Mesenchymal stem cell (in vitro differentiated cells and primary cell): ENCODE measurements at regions not wholly inside any gene's neighbourhood (a gene's known extent, or its start where the extent isn't known, plus 50 kb on each side); places are given as distances from the start of the nearest gene placed in this dataset.

Experiments used
- DNase-seq: peaks from one replicate; pipeline ENCODE4 v3.0.0-alpha.2; 2013
- H2AFZ ChIP-seq: one replicate; pipeline ENCODE4 v1.6.1; 2013; ENCODE audit warnings: low read depth, mild to moderate bottlenecking, control low read depth, inconsistent platforms, low read length, moderate library complexity
- H2AK5ac ChIP-seq: 2 replicates; pipeline ENCODE4 v1.6.1; 2013; ENCODE audit warnings: low read length, moderate library complexity, mild to moderate bottlenecking, inconsistent platforms; ENCODE audit not compliant: severe bottlenecking
- H2BK120ac ChIP-seq: one replicate; pipeline ENCODE4 v1.6.1; 2013; ENCODE audit warnings: low read depth, mild to moderate bottlenecking, inconsistent platforms, low read length, moderate library complexity
- H2BK12ac ChIP-seq, 2 experiments: one replicate each; pipeline ENCODE4 v1.6.1; 2013; ENCODE audit warnings: inconsistent platforms in 2 of 2, low read length in 2 of 2, mild to moderate bottlenecking in 2 of 2, moderate library complexity in 2 of 2, control low read depth in 1 of 2
- H2BK15ac ChIP-seq: one replicate; pipeline ENCODE4 v1.6.1; 2013; ENCODE audit warnings: mild to moderate bottlenecking, low read depth, inconsistent platforms; ENCODE audit not compliant: poor library complexity, severe bottlenecking
- H2BK5ac ChIP-seq: 2 replicates; pipeline ENCODE4 v1.6.1; 2013; ENCODE audit warnings: low read depth, mild to moderate bottlenecking, low read length, control low read depth, inconsistent platforms; ENCODE audit not compliant: poor library complexity, severe bottlenecking
- H3K14ac ChIP-seq, 2 experiments: one replicate each; pipeline ENCODE4 v1.6.1; 2013; ENCODE audit warnings: inconsistent platforms in 2 of 2, low read length in 2 of 2, control low read depth in 1 of 2, mild to moderate bottlenecking in 1 of 2, moderate library complexity in 1 of 2
- H3K18ac ChIP-seq, 2 experiments: one replicate each; pipeline ENCODE4 v1.6.1; 2013; ENCODE audit warnings: inconsistent platforms in 2 of 2, low read length in 2 of 2, control low read depth in 1 of 2, low read depth in 1 of 2, mild to moderate bottlenecking in 1 of 2
- H3K23ac ChIP-seq, 2 experiments: one replicate each; pipeline ENCODE4 v1.6.1; 2013; ENCODE audit warnings: inconsistent platforms in 2 of 2, low read length in 2 of 2, mild to moderate bottlenecking in 2 of 2, moderate library complexity in 2 of 2, control low read depth in 1 of 2
- H3K27ac ChIP-seq: 2 replicates; pipeline ENCODE4 v1.5.1; 2013; ENCODE audit warnings: mild to moderate bottlenecking, moderate library complexity, low read length, control low read depth, inconsistent platforms; ENCODE audit not compliant: poor library complexity, severe bottlenecking
- H3K27me3 ChIP-seq, 2 experiments: 2 replicates each; pipeline versions ENCODE4 v1.6.1 to v1.7.0; 2013; ENCODE audit warnings: low read length in 2 of 2, mild to moderate bottlenecking in 2 of 2, moderate library complexity in 2 of 2, control low read depth in 1 of 2, inconsistent platforms in 1 of 2; ENCODE audit not compliant: control insufficient read depth in 1 of 2, insufficient read depth in 1 of 2
- H3K36me3 ChIP-seq, 2 experiments: 2 replicates each; pipeline versions ENCODE4 v1.6.1 to v1.7.0; 2013; ENCODE audit warnings: low read length in 2 of 2, control low read depth in 1 of 2, inconsistent platforms in 1 of 2, low read depth in 1 of 2, mild to moderate bottlenecking in 1 of 2; ENCODE audit not compliant: insufficient read depth in 2 of 2, control insufficient read depth in 1 of 2
- H3K4ac ChIP-seq, 2 experiments: one replicate each; pipeline ENCODE4 v1.6.1; 2013; ENCODE audit warnings: inconsistent platforms in 2 of 2, low read length in 2 of 2, mild to moderate bottlenecking in 2 of 2, moderate library complexity in 2 of 2, control low read depth in 1 of 2, low read depth in 1 of 2
- H3K4me1 ChIP-seq: 2 replicates; pipeline ENCODE4 v1.6.1; 2013; ENCODE audit warnings: low read depth, low read length, control low read depth; ENCODE audit not compliant: control insufficient read depth, insufficient read depth
- H3K4me2 ChIP-seq: 2 replicates; pipeline ENCODE4 v1.6.1; 2013; ENCODE audit warnings: low read length, mild to moderate bottlenecking, inconsistent platforms; ENCODE audit not compliant: poor library complexity, severe bottlenecking
- H3K4me3 ChIP-seq, 2 experiments: 2 replicates each; pipeline versions ENCODE4 v1.5.1 to v1.7.0; 2013; ENCODE audit warnings: low read length in 2 of 2, mild to moderate bottlenecking in 2 of 2, control low read depth in 1 of 2, low read depth in 1 of 2; ENCODE audit not compliant: insufficient read depth in 1 of 2
- H3K79me1 ChIP-seq: replicated peaks from 2 replicates; pipeline ENCODE4 v1.6.1; 2013; ENCODE audit warnings: mild to moderate bottlenecking, control low read depth, low read length, inconsistent platforms; ENCODE audit not compliant: poor library complexity, severe bottlenecking
- H3K9ac ChIP-seq: 2 replicates; pipeline ENCODE4 v1.7.0; 2013; ENCODE audit warnings: mild to moderate bottlenecking, low read length, moderate library complexity
- H3K9me3 ChIP-seq: 2 replicates; pipeline ENCODE4 v1.7.0; 2013; ENCODE audit warnings: mild to moderate bottlenecking, low read length; ENCODE audit not compliant: control insufficient read depth
- H4K8ac ChIP-seq: one replicate; pipeline ENCODE4 v1.6.1; 2013; ENCODE audit warnings: inconsistent platforms, mild to moderate bottlenecking, low read length, moderate library complexity
- H4K91ac ChIP-seq: one replicate; pipeline ENCODE4 v1.6.1; 2013; ENCODE audit warnings: mild to moderate bottlenecking, low read length, inconsistent platforms
- WGBS: methylation state at CpG from one replicate; pipeline ENCODE4 v1.1.7; 2013; ENCODE audit warnings: mixed read lengths; 5-methylcytosine and 5-hydroxymethylcytosine counted together

- Histone ChIP-seq H3K27ac (no peak overlapping the region), H3K4me3 (no peak overlapping the region), H2AK5ac (no peak overlapping the region), H3K14ac (no peak overlapping the region), H4K91ac (no peak overlapping the region), H3K4me2 (no peak overlapping the region), H2BK120ac (no peak overlapping the region), H2BK12ac (no peak overlapping the region), H3K4me1 (no peaks in the 10 kb centered on the region), H3K9ac (no peak overlapping the region), H3K4ac (no peak overlapping the region), H3K27me3 (peaks cover 0 to 17% of the 10 kb centered on the region in 2 experiments), H3K79me1 (no peaks in the 10 kb centered on the region), H2AFZ (no peak overlapping the region), H3K36me3 (no peaks in the 10 kb centered on the region), H2BK5ac (no peak overlapping the region), H3K9me3 (peaks cover 15% of the 10 kb centered on the region), H2BK15ac (no peak overlapping the region), H3K23ac (no peak overlapping the region), H3K18ac (no peak overlapping the region), H4K8ac (no peak overlapping the region)
- DNase-seq, result no peak
- 79% methylated on average over 3 of the region's 3 CpGs for WGBS
Observed at GRCh38 chr20:39280875-39281274, 318.7 kb downstream of the DHX35 start.

- no peak overlapping the region for H3K23ac ChIP-seq
- H3K36me3 ChIP-seq, result no peaks in the 10 kb centered on the region
- H3K9me3 ChIP-seq, result peaks cover 20% of the 10 kb centered on the region
- peaks cover 0 to 16% of the 10 kb centered on the region in 2 experiments for H3K27me3 ChIP-seq
- no peaks in the 10 kb centered on the region for H3K79me1 ChIP-seq
- no peak overlapping the region for H4K8ac ChIP-seq
- H4K91ac ChIP-seq, result no peak overlapping the region
- no peak overlapping the region for H2AFZ ChIP-seq
- H2BK12ac ChIP-seq, result no peak overlapping the region
- H2AK5ac ChIP-seq, result no peak overlapping the region
- H3K4me1 ChIP-seq, result no peaks in the 10 kb centered on the region
- H3K4me2 ChIP-seq, result no peak overlapping the region
- H3K9ac ChIP-seq, result no peak overlapping the region
- no peak overlapping the region for H2BK15ac ChIP-seq
- H3K27ac ChIP-seq, result no peak overlapping the region
- H3K4me3 ChIP-seq, result no peak overlapping the region
- no peak overlapping the region for H3K4ac ChIP-seq
- H3K14ac ChIP-seq, result no peak overlapping the region
- no peak overlapping the region for H2BK5ac ChIP-seq
- WGBS, result 85% methylated on average over 4 of the region's 5 CpGs
- no peak for DNase-seq
- H3K18ac ChIP-seq, result no peak overlapping the region
- no peak overlapping the region for H2BK120ac ChIP-seq
Observed at GRCh38 chr20:39278230-39278788, 316.2 kb downstream of the DHX35 start.

- no peak overlapping the region for H3K27ac ChIP-seq
- no peaks in the 10 kb centered on the region for H3K4me1 ChIP-seq
- H3K4me3 ChIP-seq, result no peak overlapping the region
- DNase-seq, result no peak
- H3K14ac ChIP-seq, result no peak overlapping the region
- H2BK120ac ChIP-seq, result no peak overlapping the region
- H3K18ac ChIP-seq, result no peak overlapping the region
- no peaks in the 10 kb centered on the region for H3K79me1 ChIP-seq
- no peak overlapping the region for H2BK15ac ChIP-seq
- no peak overlapping the region for H4K8ac ChIP-seq
- peaks cover 20% of the 10 kb centered on the region for H3K9me3 ChIP-seq
- H2AK5ac ChIP-seq, result no peak overlapping the region
- H2AFZ ChIP-seq, result no peak overlapping the region
- no peaks in the 10 kb centered on the region for H3K36me3 ChIP-seq
- no peak overlapping the region for H3K23ac ChIP-seq
- no peak overlapping the region for H3K9ac ChIP-seq
- no peak overlapping the region for H3K4me2 ChIP-seq
- 82% methylated on average over 7 of the region's 7 CpGs for WGBS
- no peak overlapping the region for H2BK5ac ChIP-seq
- no peak overlapping the region for H4K91ac ChIP-seq
- H2BK12ac ChIP-seq, result no peak overlapping the region
- H3K4ac ChIP-seq, result no peak overlapping the region
- H3K27me3 ChIP-seq, result peaks cover 0 to 7% of the 10 kb centered on the region in 2 experiments
Observed at GRCh38 chr20:39277185-39277584, 315.0 kb downstream of the DHX35 start.

- Histone ChIP-seq H3K36me3 (no peaks in the 10 kb centered on the region), H2AK5ac (no peak overlapping the region), H3K23ac (no peak overlapping the region), H3K79me1 (no peaks in the 10 kb centered on the region), H3K27me3 (peaks cover 0 to 6% of the 10 kb centered on the region in 2 experiments), H3K27ac (no peak overlapping the region), H2BK120ac (no peak overlapping the region), H3K18ac (no peak overlapping the region), H3K9ac (no peak overlapping the region), H3K9me3 (peaks cover 6% of the 10 kb centered on the region), H3K4me1 (no peaks in the 10 kb centered on the region), H3K14ac (no peak overlapping the region), H2BK15ac (no peak overlapping the region), H2BK12ac (no peak overlapping the region), H3K4me3 (no peak overlapping the region), H3K4ac (no peak overlapping the region), H2AFZ (no peak overlapping the region), H3K4me2 (no peak overlapping the region), H2BK5ac (no peak overlapping the region), H4K8ac (no peak overlapping the region), H4K91ac (no peak overlapping the region)
- 34% methylated on average over 10 of the region's 10 CpGs for WGBS
- DNase-seq, result no peak
Observed at GRCh38 chr20:39270837-39271604, 308.9 kb downstream of the DHX35 start.
